ENCODE measurements at regions not wholly inside any gene's neighbourhood (a gene's known extent, or its start where the extent isn't known, plus 50 kb on each side); places are given as distances from the start of the nearest gene placed in this dataset.
"Not testable (repeated sequence)": the region's sequence is repeated elsewhere in the genome, so short reads cannot be mapped to it uniquely, and the experiment has no call there.

DNA sequence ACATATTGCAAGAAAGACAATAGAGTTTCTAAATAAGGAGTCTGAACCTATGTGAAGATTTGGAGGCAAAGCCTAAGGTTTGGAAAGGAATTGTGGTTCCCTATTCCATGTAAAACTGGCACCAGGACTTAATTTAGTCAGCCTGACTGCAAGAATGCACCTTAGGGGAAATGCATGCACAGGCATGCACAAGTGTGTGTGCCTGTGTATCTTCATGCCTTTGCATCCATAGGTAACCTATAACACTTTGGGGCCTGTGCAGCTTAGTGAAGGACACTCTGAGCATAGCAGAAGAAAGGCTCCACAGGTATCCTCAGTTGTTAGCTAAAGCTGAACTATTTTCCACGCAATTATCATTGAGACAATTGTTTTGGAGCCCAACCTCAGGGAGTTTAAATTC is 73.4 kb downstream of the RPRM start:
- TF ChIP-seq, protein P1, sequence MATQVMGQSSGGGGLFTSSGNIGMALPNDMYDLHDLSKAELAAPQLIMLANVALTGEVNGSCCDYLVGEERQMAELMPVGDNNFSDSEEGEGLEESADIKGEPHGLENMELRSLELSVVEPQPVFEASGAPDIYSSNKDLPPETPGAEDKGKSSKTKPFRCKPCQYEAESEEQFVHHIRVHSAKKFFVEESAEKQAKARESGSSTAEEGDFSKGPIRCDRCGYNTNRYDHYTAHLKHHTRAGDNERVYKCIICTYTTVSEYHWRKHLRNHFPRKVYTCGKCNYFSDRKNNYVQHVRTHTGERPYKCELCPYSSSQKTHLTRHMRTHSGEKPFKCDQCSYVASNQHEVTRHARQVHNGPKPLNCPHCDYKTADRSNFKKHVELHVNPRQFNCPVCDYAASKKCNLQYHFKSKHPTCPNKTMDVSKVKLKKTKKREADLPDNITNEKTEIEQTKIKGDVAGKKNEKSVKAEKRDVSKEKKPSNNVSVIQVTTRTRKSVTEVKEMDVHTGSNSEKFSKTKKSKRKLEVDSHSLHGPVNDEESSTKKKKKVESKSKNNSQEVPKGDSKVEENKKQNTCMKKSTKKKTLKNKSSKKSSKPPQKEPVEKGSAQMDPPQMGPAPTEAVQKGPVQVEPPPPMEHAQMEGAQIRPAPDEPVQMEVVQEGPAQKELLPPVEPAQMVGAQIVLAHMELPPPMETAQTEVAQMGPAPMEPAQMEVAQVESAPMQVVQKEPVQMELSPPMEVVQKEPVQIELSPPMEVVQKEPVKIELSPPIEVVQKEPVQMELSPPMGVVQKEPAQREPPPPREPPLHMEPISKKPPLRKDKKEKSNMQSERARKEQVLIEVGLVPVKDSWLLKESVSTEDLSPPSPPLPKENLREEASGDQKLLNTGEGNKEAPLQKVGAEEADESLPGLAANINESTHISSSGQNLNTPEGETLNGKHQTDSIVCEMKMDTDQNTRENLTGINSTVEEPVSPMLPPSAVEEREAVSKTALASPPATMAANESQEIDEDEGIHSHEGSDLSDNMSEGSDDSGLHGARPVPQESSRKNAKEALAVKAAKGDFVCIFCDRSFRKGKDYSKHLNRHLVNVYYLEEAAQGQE (IDR thresholded peaks at IDR 0.05; ENCODE audit: insufficient replicate concordance, low read depth), result no peak
- TF ChIP-seq, protein P2, sequence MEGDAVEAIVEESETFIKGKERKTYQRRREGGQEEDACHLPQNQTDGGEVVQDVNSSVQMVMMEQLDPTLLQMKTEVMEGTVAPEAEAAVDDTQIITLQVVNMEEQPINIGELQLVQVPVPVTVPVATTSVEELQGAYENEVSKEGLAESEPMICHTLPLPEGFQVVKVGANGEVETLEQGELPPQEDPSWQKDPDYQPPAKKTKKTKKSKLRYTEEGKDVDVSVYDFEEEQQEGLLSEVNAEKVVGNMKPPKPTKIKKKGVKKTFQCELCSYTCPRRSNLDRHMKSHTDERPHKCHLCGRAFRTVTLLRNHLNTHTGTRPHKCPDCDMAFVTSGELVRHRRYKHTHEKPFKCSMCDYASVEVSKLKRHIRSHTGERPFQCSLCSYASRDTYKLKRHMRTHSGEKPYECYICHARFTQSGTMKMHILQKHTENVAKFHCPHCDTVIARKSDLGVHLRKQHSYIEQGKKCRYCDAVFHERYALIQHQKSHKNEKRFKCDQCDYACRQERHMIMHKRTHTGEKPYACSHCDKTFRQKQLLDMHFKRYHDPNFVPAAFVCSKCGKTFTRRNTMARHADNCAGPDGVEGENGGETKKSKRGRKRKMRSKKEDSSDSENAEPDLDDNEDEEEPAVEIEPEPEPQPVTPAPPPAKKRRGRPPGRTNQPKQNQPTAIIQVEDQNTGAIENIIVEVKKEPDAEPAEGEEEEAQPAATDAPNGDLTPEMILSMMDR (IDR thresholded peaks at IDR 0.05; ENCODE audit: insufficient read depth, low read length), result no peak
- no peak for TF ChIP-seq SPI1 (IDR thresholded peaks at IDR 0.05; ENCODE audit: borderline replicate concordance, low read depth)
- TF ChIP-seq POLR2AphosphoS5 (IDR thresholded peaks at IDR 0.05; ENCODE audit: low read depth), result no peak
- TF ChIP-seq GABPA (IDR thresholded peaks at IDR 0.05; ENCODE audit: low read depth), result no peak
- Histone ChIP-seq H3K27me3 (ENCODE audit: insufficient read depth, poor library complexity, severe bottlenecking) (peaks cover 3% of the 10 kb centered on the region), H3K27ac (replicated peaks) (no peak overlapping the region), H3K4me3 (replicated peaks; ENCODE audit: insufficient read depth, low read length) (no peak overlapping the region)
- DNase-seq (ENCODE audit: low read depth in 1 of 2, low spot score in 1 of 2), result no peak

DNA sequence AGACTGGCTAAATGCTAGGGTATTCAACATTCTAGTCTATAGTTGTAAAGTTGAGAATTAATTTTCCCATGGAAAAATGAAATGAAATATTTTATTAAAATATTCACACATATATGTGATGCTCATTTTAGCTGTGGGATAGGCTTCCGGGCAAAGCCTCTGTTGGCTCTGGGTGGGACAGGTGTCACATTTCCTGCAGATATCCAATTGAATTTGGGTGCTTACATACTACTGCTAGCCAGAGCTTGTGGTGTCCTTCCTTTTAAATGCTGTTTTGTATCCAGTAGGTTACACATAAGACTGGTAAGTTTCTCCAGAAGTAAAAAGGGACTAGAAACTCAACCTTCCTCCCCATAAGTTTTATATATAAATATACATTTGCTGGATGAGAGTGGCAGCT is 73.8 kb downstream of the RPRM start:
- H3K27ac ChIP-seq (replicated peaks), result no peak overlapping the region
- no peak overlapping the region for H3K4me3 ChIP-seq (replicated peaks; ENCODE audit: insufficient read depth, low read length)
- peaks cover 3% of the 10 kb centered on the region for H3K27me3 ChIP-seq (ENCODE audit: insufficient read depth, poor library complexity, severe bottlenecking)
- TF ChIP-seq, protein P1 (IDR thresholded peaks at IDR 0.05; ENCODE audit: insufficient replicate concordance, low read depth), result no peak
- TF ChIP-seq SPI1 (IDR thresholded peaks at IDR 0.05; ENCODE audit: borderline replicate concordance, low read depth), result no peak
- no peak for TF ChIP-seq GABPA (IDR thresholded peaks at IDR 0.05; ENCODE audit: low read depth)
- no peak for TF ChIP-seq POLR2AphosphoS5 (IDR thresholded peaks at IDR 0.05; ENCODE audit: low read depth)
- TF ChIP-seq, protein P2 (IDR thresholded peaks at IDR 0.05; ENCODE audit: insufficient read depth, low read length), result no peak
- DNase-seq (ENCODE audit: low read depth in 1 of 2, low spot score in 1 of 2), result no peak

DNA sequence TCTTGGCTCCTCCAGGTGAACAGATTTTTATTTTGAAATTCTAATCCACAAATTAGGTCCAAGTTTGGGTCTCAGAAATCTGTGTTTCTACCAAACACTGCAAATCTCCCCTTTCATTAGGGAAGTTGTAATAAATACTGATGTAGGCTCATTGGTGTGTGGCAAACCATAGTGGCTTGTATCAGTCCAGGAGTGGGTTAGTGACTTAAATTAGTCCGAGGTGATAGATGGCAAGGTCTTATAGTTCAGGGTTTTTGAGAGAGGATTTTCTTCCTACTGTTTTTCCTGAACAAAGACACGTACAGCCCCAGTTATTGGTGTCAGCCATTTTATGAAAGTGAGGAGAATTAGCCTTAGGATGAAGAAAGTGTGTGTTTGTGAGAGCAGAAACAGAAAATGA is 74.6 kb downstream of the RPRM start:
- no peak for TF ChIP-seq POLR2AphosphoS5 (IDR thresholded peaks at IDR 0.05; ENCODE audit: low read depth)
- TF ChIP-seq, protein P2 (IDR thresholded peaks at IDR 0.05; ENCODE audit: insufficient read depth, low read length), result no peak
- TF ChIP-seq, protein P1 (IDR thresholded peaks at IDR 0.05; ENCODE audit: insufficient replicate concordance, low read depth), result no peak
- TF ChIP-seq GABPA (IDR thresholded peaks at IDR 0.05; ENCODE audit: low read depth), result no peak
- no peak for TF ChIP-seq SPI1 (IDR thresholded peaks at IDR 0.05; ENCODE audit: borderline replicate concordance, low read depth)
- no peak overlapping the region for H3K4me3 ChIP-seq (replicated peaks; ENCODE audit: insufficient read depth, low read length)
- H3K27ac ChIP-seq (replicated peaks), result no peak overlapping the region
- no peak for DNase-seq (ENCODE audit: low read depth in 1 of 2, low spot score in 1 of 2)
- peaks cover 3% of the 10 kb centered on the region for H3K27me3 ChIP-seq (ENCODE audit: insufficient read depth, poor library complexity, severe bottlenecking)

DNA sequence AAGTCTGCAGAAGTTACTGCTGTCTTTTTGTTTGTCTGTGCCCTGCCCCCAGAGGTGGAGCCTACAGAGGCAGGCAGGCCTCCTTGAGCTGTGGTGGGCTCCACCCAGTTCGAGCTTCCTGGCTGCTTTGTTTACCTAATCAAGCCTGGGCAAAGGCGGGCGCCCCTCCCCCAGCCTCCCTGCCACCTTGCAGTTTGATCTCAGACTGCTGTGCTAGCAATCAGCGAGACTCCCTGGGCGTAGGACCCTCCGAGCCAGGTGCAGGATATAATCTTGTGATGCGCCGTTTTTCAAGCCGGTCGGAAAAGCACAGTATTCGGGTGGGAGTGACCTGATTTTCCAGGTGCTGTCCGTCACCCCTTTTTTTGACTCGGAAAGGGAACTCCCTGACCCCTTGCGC is 75.2 kb downstream of the RPRM start:
- H3K4me3 ChIP-seq (replicated peaks; ENCODE audit: insufficient read depth, low read length); H3K27ac ChIP-seq (replicated peaks); DNase-seq (ENCODE audit: low read depth in 1 of 2, low spot score in 1 of 2); H3K27me3 ChIP-seq (ENCODE audit: insufficient read depth, poor library complexity, severe bottlenecking): not testable (repeated sequence)

All from HL-60 (cell line).